SK-N-SH (cell line): ENCODE measurements at regions not wholly inside any gene's neighbourhood (a gene's known extent, or its start where the extent isn't known, plus 50 kb on each side); places are given as distances from the start of the nearest gene placed in this dataset.

Experiments used
- CTCF ChIA-PET: fragments of 300-600, 350-600 bp; formaldehyde crosslinking; extraction: SDS; loops from one replicate; lab custom pipeline; 2021; lab: Yijun Ruan, JAX
- POLR2A ChIA-PET: fragments of 350-600 bp; sonication (Branson Sonifier 250); formaldehyde crosslinking; extraction: SDS; loops from one replicate; lab custom pipeline; 2020; ENCODE audit warnings: antibody characterized with exemption, inconsistent platforms; lab: Yijun Ruan, JAX
- DNase-seq: peaks from one replicate; pipeline ENCODE4 v3.0.0; 2012
- H2AFZ ChIP-seq: fragments of 200-600 bp; sonication (generic); 2 replicates; pipeline ENCODE4 v1.8.1; 2016; ENCODE audit warnings: antibody characterized with exemption, mild to moderate bottlenecking, low read depth
- H3F3A ChIP-seq: fragments of 200-600 bp; sonication (generic); replicated peaks from 2 replicates; pipeline ENCODE3; 2016; ENCODE audit warnings: antibody characterized with exemption, mild to moderate bottlenecking; ENCODE audit not compliant: insufficient read depth
- H3K27ac ChIP-seq, 2 experiments: fragments of 200-500 bp in 1 of 2; fragments of 200-600 bp in 1 of 2; sonication (Bioruptor generic) in 1 of 2; sonication (generic), shearing (Covaris generic) in 1 of 2; 2 replicates each; pipeline versions ENCODE4 v1.5.1 to v1.6.1; 2014 to 2016; ENCODE audit warnings: low read depth in 2 of 2, inconsistent platforms in 1 of 2, low read length in 1 of 2, mild to moderate bottlenecking in 1 of 2, mixed read lengths in 1 of 2
- H3K27me3 ChIP-seq: fragments of 200-600 bp; sonication (generic), shearing (Covaris generic); 2 replicates; pipeline ENCODE4 v1.6.1; 2016; ENCODE audit warnings: mixed run types; ENCODE audit not compliant: insufficient read depth
- H3K36me3 ChIP-seq, 2 experiments: fragments of 200-500 bp in 1 of 2; fragments of 200-600 bp in 1 of 2; sonication (Bioruptor generic) in 1 of 2; sonication (generic) in 1 of 2; replicated peaks in 1 of 2; 2 replicates each; pipeline versions ENCODE3 to v1.5.1; 2014 to 2016; ENCODE audit warnings: low read length in 1 of 2, mild to moderate bottlenecking in 1 of 2; ENCODE audit not compliant: insufficient read depth in 2 of 2, control insufficient read depth in 1 of 2
- H3K4me1 ChIP-seq, 2 experiments: fragments of 200-500 bp in 1 of 2; fragments of 200-600 bp in 1 of 2; sonication (Bioruptor generic) in 1 of 2; sonication (generic), shearing (Covaris generic) in 1 of 2; 2 replicates each; pipeline versions ENCODE4 v1.5.1 to v1.6.1; 2014 to 2016; ENCODE audit warnings: low read depth in 1 of 2, low read length in 1 of 2, mixed run types in 1 of 2; ENCODE audit not compliant: insufficient read depth in 2 of 2, control insufficient read depth in 1 of 2
- H3K4me2 ChIP-seq: fragments of 200-600 bp; sonication (generic), shearing (Covaris generic); 2 replicates; pipeline ENCODE4 v1.6.1; 2017; ENCODE audit warnings: mixed run types
- H3K4me3 ChIP-seq, 2 experiments: fragments of 200-500 bp in 1 of 2; fragments of 200-600 bp in 1 of 2; sonication (Bioruptor generic) in 1 of 2; sonication (generic), shearing (Covaris generic) in 1 of 2; 2 replicates each; pipeline versions ENCODE4 v1.5.1 to v1.8.1; 2014 to 2016; ENCODE audit warnings: low read depth in 2 of 2, inconsistent platforms in 1 of 2, low read length in 1 of 2, mild to moderate bottlenecking in 1 of 2, mixed read lengths in 1 of 2, moderate library complexity in 1 of 2
- H3K79me2 ChIP-seq: fragments of 200-600 bp; sonication (generic); 2 replicates; pipeline ENCODE4 v1.8.1; 2017; ENCODE audit warnings: mild to moderate bottlenecking; ENCODE audit not compliant: insufficient read depth
- H3K9ac ChIP-seq: fragments of 200-600 bp; sonication (generic); 2 replicates; pipeline ENCODE4 v1.6.1; 2017; ENCODE audit warnings: mixed run types
- H3K9me2 ChIP-seq: fragments of 200-600 bp; sonication (generic); 2 replicates; pipeline ENCODE4 v1.6.1; 2017; ENCODE audit warnings: mixed run types
- H3K9me3 ChIP-seq: fragments of 200-600 bp; sonication (generic); 2 replicates; pipeline ENCODE4 v1.6.1; 2017; ENCODE audit warnings: mixed run types, mild to moderate bottlenecking, moderate library complexity
- H4K20me1 ChIP-seq: fragments of 200-600 bp; sonication (generic); 2 replicates; pipeline ENCODE4 v1.6.1; 2017; ENCODE audit warnings: mild to moderate bottlenecking, mixed run types; ENCODE audit not compliant: insufficient read depth
- ELF1 ChIP-seq: IDR thresholded peaks from 2 replicates; pipeline ENCODE4 v1.4.0; 2012
- EP300 ChIP-seq, 2 experiments: IDR thresholded peaks; 2 replicates each; pipeline versions ENCODE4 v1.4.0 to v1.6.1; 2012; ENCODE audit warnings: borderline replicate concordance in 1 of 2, low read depth in 1 of 2, low read length in 1 of 2
- FOXJ3 ChIP-seq: sonication (generic); formaldehyde crosslinking; IDR thresholded peaks from 2 replicates; pipeline ENCODE4 v1.5.1; 2020; ENCODE audit warnings: mild to moderate bottlenecking, missing genetic modification reagents
- FOXM1 ChIP-seq: IDR thresholded peaks from 2 replicates; pipeline ENCODE4 v1.4.0; 2012; ENCODE audit warnings: low read depth, mild to moderate bottlenecking
- GATA2 ChIP-seq: sonication (generic); formaldehyde crosslinking; IDR thresholded peaks from 2 replicates; pipeline ENCODE4 v1.5.0; 2020; ENCODE audit warnings: mild to moderate bottlenecking, missing genetic modification reagents
- IRF3 ChIP-seq: fragments of 150-350 bp; IDR thresholded peaks from 2 replicates; pipeline ENCODE4 v1.6.1; 2016; ENCODE audit warnings: mild to moderate bottlenecking, low read depth, low read length
- JUND ChIP-seq: IDR thresholded peaks from 2 replicates; pipeline ENCODE4 v1.4.0; 2012
- MAX ChIP-seq: IDR thresholded peaks from 2 replicates; pipeline ENCODE4 v1.4.0; 2012; ENCODE audit warnings: low read depth
- MEF2A ChIP-seq: IDR thresholded peaks from 2 replicates; pipeline ENCODE4 v1.4.0; 2012; ENCODE audit warnings: low read depth, borderline replicate concordance
- PBX3 ChIP-seq: IDR thresholded peaks from 2 replicates; pipeline ENCODE4; 2012
- RCOR1 ChIP-seq: fragments of 150-350 bp; IDR thresholded peaks from 2 replicates; pipeline ENCODE4 v1.6.1; 2017; ENCODE audit warnings: antibody characterized with exemption, low read length
- RXRA ChIP-seq: IDR thresholded peaks from 2 replicates; pipeline ENCODE4 v1.4.0; 2012; ENCODE audit warnings: low read depth, mild to moderate bottlenecking, borderline replicate concordance
- SMC3 ChIP-seq: IDR thresholded peaks from 2 replicates; pipeline ENCODE4 v1.6.1; 2012; ENCODE audit warnings: low read depth, low read length, improper control_type of control experiment
- TAF1 ChIP-seq: IDR thresholded peaks from 2 replicates; pipeline ENCODE4 v1.6.1; 2012; ENCODE audit warnings: low read depth, mild to moderate bottlenecking, low read length, moderate library complexity, borderline replicate concordance
- TEAD4 ChIP-seq: IDR thresholded peaks from 2 replicates; pipeline ENCODE4 v1.4.0; 2012; ENCODE audit warnings: mild to moderate bottlenecking, borderline replicate concordance; ENCODE audit not compliant: insufficient read depth
- YY1 ChIP-seq: IDR thresholded peaks from 2 replicates; pipeline ENCODE4 v1.4.0; 2012; ENCODE audit warnings: low read depth, mild to moderate bottlenecking
- WGBS: methylation state at CpG from one replicate; pipeline ENCODE4 v1.1.6; 2017; ENCODE audit warnings: low lambda C conversion rate; 5-methylcytosine and 5-hydroxymethylcytosine counted together

GRCh38 chr7:70919481-70920073 is 212.4 kb upstream of the GALNT17 start:
- TF ChIP-seq IRF3 (no peak), RCOR1 (no peak)

GRCh38 chr7:70920876-70921275 is 211.1 kb upstream of the GALNT17 start:
- Histone ChIP-seq H3K36me3 (no peaks in the 10 kb centered on the region), H3K79me2 (no peaks in the 10 kb centered on the region), H3K9me2 (no peaks in the 10 kb centered on the region)
- ChIA-PET POLR2A (no interaction called here), CTCF (no interaction called here)
- TF ChIP-seq MAX (no peak), MEF2A (no peak), EP300 (IDR thresholded peaks at IDR 0.05; ENCODE audit: borderline replicate concordance in 1 of 2, low read depth in 1 of 2, low read length in 1 of 2) (no peak), TEAD4 (no peak), YY1 (no peak), RXRA (no peak), FOXM1 (no peak), PBX3 (no peak), TAF1 (no peak), GATA2 (no peak), JUND (no peak), ELF1 (no peak), FOXJ3 (CRISPR knock-in tag) (no peak), SMC3 (no peak)
- TF ChIP-seq, all 33 proteins: peak for 0
- H3K27me3 ChIP-seq: no peaks in the 10 kb centered on the region
- no peaks in the 10 kb centered on the region for H3F3A ChIP-seq
- no peak overlapping the region for H3K27ac ChIP-seq
- H3K4me2 ChIP-seq: no peak overlapping the region
- H3K9me3 ChIP-seq: no peaks in the 10 kb centered on the region
- 6% methylated on average over 1 of the region's 1 CpG for WGBS
- H4K20me1 ChIP-seq: no peaks in the 10 kb centered on the region
- no peak overlapping the region for H3K9ac ChIP-seq
- H3K4me3 ChIP-seq: no peak overlapping the region
- no peak overlapping the region for H2AFZ ChIP-seq
- DNase-seq: no peak
- H3K4me1 ChIP-seq: no peaks in the 10 kb centered on the region

More at GRCh38 chr7:70919481-70920073, 212.4 kb upstream of the GALNT17 start:
- CTCF ChIA-PET: no interaction called here
- Histone ChIP-seq H3K4me3 (no peak overlapping the region), H3K9me2 (no peaks in the 10 kb centered on the region), H3K27ac (no peak overlapping the region), H3K4me1 (no peaks in the 10 kb centered on the region), H3K9me3 (no peaks in the 10 kb centered on the region), H3K27me3 (no peaks in the 10 kb centered on the region), H2AFZ (no peak overlapping the region), H3K79me2 (no peaks in the 10 kb centered on the region), H3K36me3 (no peaks in the 10 kb centered on the region), H3F3A (no peaks in the 10 kb centered on the region), H3K9ac (no peak overlapping the region), H4K20me1 (no peaks in the 10 kb centered on the region), H3K4me2 (no peak overlapping the region)
- WGBS: 0% methylated on average over 4 of the region's 4 CpGs
- POLR2A ChIA-PET: no interaction called here
- DNase-seq: no peak
